SK-N-SH (cell line): ENCODE measurements at regions not wholly inside any gene's neighbourhood (a gene's known extent, or its start where the extent isn't known, plus 50 kb on each side); places are given as distances from the start of the nearest gene placed in this dataset.

Experiments used
- EZH2phosphoT487 ChIP-seq: fragments of 200-600 bp; sonication (generic); IDR thresholded peaks from 2 replicates; pipeline ENCODE4 v1.6.1; 2017; ENCODE audit warnings: low read depth, mixed run types, mild to moderate bottlenecking, antibody characterized with exemption, moderate library complexity, borderline replicate concordance
- USF2 ChIP-seq: fragments of 150-350 bp; IDR thresholded peaks from 2 replicates; pipeline ENCODE4 v1.6.1; 2017; ENCODE audit warnings: antibody characterized with exemption, low read length, low read depth, borderline replicate concordance
- TF ChIP-seq, protein P1 (sequence below): fragments of 200-600 bp; sonication (generic); IDR thresholded peaks from 2 replicates; pipeline ENCODE4 v1.6.1; 2017; ENCODE audit warnings: antibody characterized with exemption, mild to moderate bottlenecking, moderate library complexity

GRCh38 chr5:23389291-23390101 is 117.9 kb upstream of the PRDM9 start:
- TF ChIP-seq, protein P1, sequence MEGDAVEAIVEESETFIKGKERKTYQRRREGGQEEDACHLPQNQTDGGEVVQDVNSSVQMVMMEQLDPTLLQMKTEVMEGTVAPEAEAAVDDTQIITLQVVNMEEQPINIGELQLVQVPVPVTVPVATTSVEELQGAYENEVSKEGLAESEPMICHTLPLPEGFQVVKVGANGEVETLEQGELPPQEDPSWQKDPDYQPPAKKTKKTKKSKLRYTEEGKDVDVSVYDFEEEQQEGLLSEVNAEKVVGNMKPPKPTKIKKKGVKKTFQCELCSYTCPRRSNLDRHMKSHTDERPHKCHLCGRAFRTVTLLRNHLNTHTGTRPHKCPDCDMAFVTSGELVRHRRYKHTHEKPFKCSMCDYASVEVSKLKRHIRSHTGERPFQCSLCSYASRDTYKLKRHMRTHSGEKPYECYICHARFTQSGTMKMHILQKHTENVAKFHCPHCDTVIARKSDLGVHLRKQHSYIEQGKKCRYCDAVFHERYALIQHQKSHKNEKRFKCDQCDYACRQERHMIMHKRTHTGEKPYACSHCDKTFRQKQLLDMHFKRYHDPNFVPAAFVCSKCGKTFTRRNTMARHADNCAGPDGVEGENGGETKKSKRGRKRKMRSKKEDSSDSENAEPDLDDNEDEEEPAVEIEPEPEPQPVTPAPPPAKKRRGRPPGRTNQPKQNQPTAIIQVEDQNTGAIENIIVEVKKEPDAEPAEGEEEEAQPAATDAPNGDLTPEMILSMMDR: no peak
- TF ChIP-seq USF2 (no peak), EZH2phosphoT487 (no peak)
